Ovary (tissue), 3 donors: ENCODE measurements at regions not wholly inside any gene's neighbourhood (a gene's known extent, or its start where the extent isn't known, plus 50 kb on each side); places are given as distances from the start of the nearest gene placed in this dataset.

Source experiments
- CTCF ChIP-seq, 3 donors: fragments of 450-650 bp in 2 of 3; fragments of 200-600 bp in 1 of 3; IDR thresholded peaks; one replicate each; pipeline versions ENCODE4 v1.5.1 to v1.8.0; 2016 to 2022; ENCODE audit warnings: antibody characterized with exemption in 3 of 3, mild to moderate bottlenecking in 1 of 3
- EP300 ChIP-seq: sonication (generic); formaldehyde crosslinking; IDR thresholded peaks from one replicate; pipeline ENCODE4 v1.6.1; 2017; ENCODE audit warnings: antibody characterized with exemption
- POLR2A ChIP-seq: fragments of 450-650 bp; IDR thresholded peaks from one replicate; pipeline ENCODE4 v1.6.1; 2017; ENCODE audit warnings: antibody characterized with exemption, mild to moderate bottlenecking, moderate library complexity
- donor health status: DM: no; HTN: no; CAD: no.

GRCh38 chr17:6255322-6255721 lies 179.6 kb downstream of the AIPL1 start:
- TF ChIP-seq CTCF (IDR thresholded peaks at IDR 0.05) (no peak), POLR2A (no peak), EP300 (no peak)
